ENCODE measurements at regions not wholly inside any gene's neighbourhood (a gene's known extent, or its start where the extent isn't known, plus 50 kb on each side); places are given as distances from the start of the nearest gene placed in this dataset.
"Not testable (repeated sequence)": the region's sequence is repeated elsewhere in the genome, so short reads cannot be mapped to it uniquely, and the experiment has no call there.

GRCh38 chr5:123721675-123722276 lies 209.8 kb downstream of the CSNK1G3 start:
- DNase-seq, result no peak

- no peak for DNase-seq
Observed at GRCh38 chr5:123720955-123721354, 209.0 kb downstream of the CSNK1G3 start.

GRCh38 chr5:123720339-123720738 lies 208.4 kb downstream of the CSNK1G3 start:
- DNase-seq, result no peak

- no peak for DNase-seq
Observed at GRCh38 chr5:123719004-123719403, 207.0 kb downstream of the CSNK1G3 start.

GRCh38 chr5:123718238-123718637 lies 206.3 kb downstream of the CSNK1G3 start:
- DNase-seq, result peak in 2 of 3 donors; percentile 33 to 64

GRCh38 chr5:123717139-123717538 lies 205.2 kb downstream of the CSNK1G3 start:
- peak in 1 of 3 donors; percentile 61 for DNase-seq

GRCh38 chr5:123710031-123710430 lies 198.1 kb downstream of the CSNK1G3 start:
- DNase-seq, result no peak

- DNase-seq, result peak in 1 of 3 donors; percentile 49
Observed at GRCh38 chr5:123709422-123709821, 197.4 kb downstream of the CSNK1G3 start.

GRCh38 chr5:123708074-123708806 lies 196.3 kb downstream of the CSNK1G3 start:
- peak in 2 of 3 donors; percentile 52 to 96 for DNase-seq

- DNase-seq, result no peak
Observed at GRCh38 chr5:123706531-123706930, 194.6 kb downstream of the CSNK1G3 start.

GRCh38 chr5:123705741-123706140 lies 193.8 kb downstream of the CSNK1G3 start:
- peak in 2 of 3 donors; percentile 41 to 71 for DNase-seq

GRCh38 chr5:123701511-123702200 lies 189.7 kb downstream of the CSNK1G3 start:
- no peak for DNase-seq

GRCh38 chr5:123700624-123701287 lies 188.8 kb downstream of the CSNK1G3 start:
- peak; percentile 80 to 96 (median 84) for DNase-seq

- DNase-seq, result no peak
Observed at GRCh38 chr5:123699571-123699970, 187.6 kb downstream of the CSNK1G3 start.

- DNase-seq, result not testable (repeated sequence)
Observed at GRCh38 chr5:123698937-123699336, 187.0 kb downstream of the CSNK1G3 start.

GRCh38 chr5:123696921-123697341 lies 185.0 kb downstream of the CSNK1G3 start:
- DNase-seq, result peak; percentile 58 to 67 (median 67)

GRCh38 chr5:123690821-123691220 lies 178.8 kb downstream of the CSNK1G3 start:
- no peak for DNase-seq

- no peak for DNase-seq
Observed at GRCh38 chr5:123681061-123681460, 169.1 kb downstream of the CSNK1G3 start.

- peak in 1 of 3 donors; percentile 47 for DNase-seq
Observed at GRCh38 chr5:123673107-123673506, 161.1 kb downstream of the CSNK1G3 start.

- DNase-seq, result peak in 1 of 3 donors; percentile 41
Observed at GRCh38 chr5:123671711-123672456, 159.9 kb downstream of the CSNK1G3 start.

- peak; percentile 50 to 79 (median 69) for DNase-seq
Observed at GRCh38 chr5:123671042-123671441, 159.1 kb downstream of the CSNK1G3 start.
